Peyer's patch (tissue), 4 donors: ENCODE measurements at regions not wholly inside any gene's neighbourhood (a gene's known extent, or its start where the extent isn't known, plus 50 kb on each side); places are given as distances from the start of the nearest gene placed in this dataset.

Source experiments
- POLR2A ChIP-seq, 2 donors: fragments of 450-650 bp; IDR thresholded peaks; one replicate each; pipeline ENCODE4 v1.5.1; 2017; ENCODE audit warnings: antibody characterized with exemption in 2 of 2, mild to moderate bottlenecking in 2 of 2, moderate library complexity in 2 of 2
- TF ChIP-seq, protein P1 (sequence below), 6 experiments: fragments of 450-650 bp in 4 of 6; fragments of 200-600 bp in 2 of 6; sonication (generic) in 1 of 6; IDR thresholded peaks; one replicate each; pipeline ENCODE4 v1.5.1; 2017 to 2019; ENCODE audit warnings: antibody characterized with exemption in 6 of 6, mild to moderate bottlenecking in 3 of 6, moderate library complexity in 1 of 6

DNA sequence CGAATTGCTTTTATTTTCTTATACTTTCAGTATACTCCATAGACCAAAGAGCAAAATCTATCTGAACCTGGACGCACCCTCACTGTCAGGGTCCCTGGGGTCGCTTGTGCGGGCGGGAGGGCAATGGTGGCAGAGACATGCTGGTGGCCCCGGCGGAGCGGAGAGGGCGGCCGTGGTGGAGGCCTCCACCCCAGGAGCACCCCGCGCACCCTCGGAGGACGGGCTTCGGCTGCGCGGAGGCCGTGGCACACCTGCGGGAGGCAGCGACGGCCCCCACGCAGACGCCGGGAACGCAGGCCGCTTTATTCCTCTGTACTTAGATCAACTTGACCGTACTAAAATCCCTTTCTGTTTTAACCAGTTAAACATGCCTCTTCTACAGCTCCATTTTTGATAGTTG lies 1077.4 kb downstream of the BRD1 start:
- TF ChIP-seq POLR2A (IDR thresholded peaks at IDR 0.05) = no peak
- TF ChIP-seq, protein P1, sequence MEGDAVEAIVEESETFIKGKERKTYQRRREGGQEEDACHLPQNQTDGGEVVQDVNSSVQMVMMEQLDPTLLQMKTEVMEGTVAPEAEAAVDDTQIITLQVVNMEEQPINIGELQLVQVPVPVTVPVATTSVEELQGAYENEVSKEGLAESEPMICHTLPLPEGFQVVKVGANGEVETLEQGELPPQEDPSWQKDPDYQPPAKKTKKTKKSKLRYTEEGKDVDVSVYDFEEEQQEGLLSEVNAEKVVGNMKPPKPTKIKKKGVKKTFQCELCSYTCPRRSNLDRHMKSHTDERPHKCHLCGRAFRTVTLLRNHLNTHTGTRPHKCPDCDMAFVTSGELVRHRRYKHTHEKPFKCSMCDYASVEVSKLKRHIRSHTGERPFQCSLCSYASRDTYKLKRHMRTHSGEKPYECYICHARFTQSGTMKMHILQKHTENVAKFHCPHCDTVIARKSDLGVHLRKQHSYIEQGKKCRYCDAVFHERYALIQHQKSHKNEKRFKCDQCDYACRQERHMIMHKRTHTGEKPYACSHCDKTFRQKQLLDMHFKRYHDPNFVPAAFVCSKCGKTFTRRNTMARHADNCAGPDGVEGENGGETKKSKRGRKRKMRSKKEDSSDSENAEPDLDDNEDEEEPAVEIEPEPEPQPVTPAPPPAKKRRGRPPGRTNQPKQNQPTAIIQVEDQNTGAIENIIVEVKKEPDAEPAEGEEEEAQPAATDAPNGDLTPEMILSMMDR (IDR thresholded peaks at IDR 0.05) = no peak
